ENCODE measurements at regions not wholly inside any gene's neighbourhood (a gene's known extent, or its start where the extent isn't known, plus 50 kb on each side); places are given as distances from the start of the nearest gene placed in this dataset.

- no peaks in the 10 kb centered on the region for H3K36me3 ChIP-seq (ENCODE audit: control insufficient read depth in 1 of 2, insufficient read depth in 2 of 2, low read length in 2 of 2)
- H3K4me2 ChIP-seq (ENCODE audit: low read length): no peak overlapping the region
- RAD21 ChIA-PET (ENCODE audit: low non-redundant PET in 1 of 2, low total read pairs in 2 of 2, uncharacterized antibody in 2 of 2, unreplicated experiment in 2 of 2): no interaction called here
- ATAC-seq (no peak), DNase-seq (ENCODE audit: low read depth, low spot score) (no peak)
- H3K9me3 ChIP-seq (ENCODE audit: control insufficient read depth in 1 of 2, insufficient read depth in 1 of 2, low read depth in 1 of 2, low read length in 2 of 2): no peaks in the 10 kb centered on the region
- POLR2A ChIA-PET: no interaction called here
- H3K4me1 ChIP-seq (ENCODE audit: control insufficient read depth in 1 of 2, insufficient read depth in 2 of 2, low read length in 2 of 2): no peaks in the 10 kb centered on the region
- no peak overlapping the region for H3K4me3 ChIP-seq (replicated peaks in 1 of 2; ENCODE audit: low read depth in 1 of 2, low read length in 2 of 2)
- CTCF ChIA-PET: no interaction called here
- H4K20me1 ChIP-seq (ENCODE audit: insufficient read depth): no peaks in the 10 kb centered on the region
- H2AFZ ChIP-seq (ENCODE audit: low read depth, low read length, poor library complexity, severe bottlenecking): no peak overlapping the region
- intact Hi-C loops (cut with micrococcal nuclease): no loop called here
- no TSS peak for BruUV-seq (replicated peaks)
- H3K27ac ChIP-seq (ENCODE audit: low read depth, low read length): no peak overlapping the region
- TF ChIP-seq, protein P1, sequence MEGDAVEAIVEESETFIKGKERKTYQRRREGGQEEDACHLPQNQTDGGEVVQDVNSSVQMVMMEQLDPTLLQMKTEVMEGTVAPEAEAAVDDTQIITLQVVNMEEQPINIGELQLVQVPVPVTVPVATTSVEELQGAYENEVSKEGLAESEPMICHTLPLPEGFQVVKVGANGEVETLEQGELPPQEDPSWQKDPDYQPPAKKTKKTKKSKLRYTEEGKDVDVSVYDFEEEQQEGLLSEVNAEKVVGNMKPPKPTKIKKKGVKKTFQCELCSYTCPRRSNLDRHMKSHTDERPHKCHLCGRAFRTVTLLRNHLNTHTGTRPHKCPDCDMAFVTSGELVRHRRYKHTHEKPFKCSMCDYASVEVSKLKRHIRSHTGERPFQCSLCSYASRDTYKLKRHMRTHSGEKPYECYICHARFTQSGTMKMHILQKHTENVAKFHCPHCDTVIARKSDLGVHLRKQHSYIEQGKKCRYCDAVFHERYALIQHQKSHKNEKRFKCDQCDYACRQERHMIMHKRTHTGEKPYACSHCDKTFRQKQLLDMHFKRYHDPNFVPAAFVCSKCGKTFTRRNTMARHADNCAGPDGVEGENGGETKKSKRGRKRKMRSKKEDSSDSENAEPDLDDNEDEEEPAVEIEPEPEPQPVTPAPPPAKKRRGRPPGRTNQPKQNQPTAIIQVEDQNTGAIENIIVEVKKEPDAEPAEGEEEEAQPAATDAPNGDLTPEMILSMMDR (IDR thresholded peaks at IDR 0.05 in 2 of 3, conservative IDR thresholded peaks at IDR 0.05 in 1 of 3; ENCODE audit: borderline replicate concordance in 1 of 3, insufficient read depth in 1 of 3, low read depth in 2 of 3, low read length in 2 of 3): no peak
- TF ChIP-seq RAD21 (IDR thresholded peaks at IDR 0.05; ENCODE audit: low read depth): no peak
- no peak for TF ChIP-seq REST (IDR thresholded peaks at IDR 0.05; ENCODE audit: low read depth)
- TF ChIP-seq ZBTB33 (IDR thresholded peaks at IDR 0.05; ENCODE audit: extremely low read depth, insufficient replicate concordance, low read length): no peak
- TF ChIP-seq, protein P2, sequence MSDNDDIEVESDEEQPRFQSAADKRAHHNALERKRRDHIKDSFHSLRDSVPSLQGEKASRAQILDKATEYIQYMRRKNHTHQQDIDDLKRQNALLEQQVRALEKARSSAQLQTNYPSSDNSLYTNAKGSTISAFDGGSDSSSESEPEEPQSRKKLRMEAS (IDR thresholded peaks at IDR 0.05): no peak
- TF ChIP-seq ZNF274 (IDR thresholded peaks at IDR 0.05; ENCODE audit: low read depth, low read length): no peak
- no peak for TF ChIP-seq JUND (IDR thresholded peaks at IDR 0.05)
- TF ChIP-seq CBX3 (IDR thresholded peaks at IDR 0.05; ENCODE audit: low read depth): no peak
- no peak for TF ChIP-seq ZFX (IDR thresholded peaks at IDR 0.05)
- no peak for TF ChIP-seq ELF1 (IDR thresholded peaks at IDR 0.05; ENCODE audit: borderline replicate concordance, low read depth)
- H3K9me2 ChIP-seq (ENCODE audit: insufficient read depth): no peaks in the 10 kb centered on the region
- H3K9ac ChIP-seq (ENCODE audit: low read length): no peak overlapping the region
- no peaks in the 10 kb centered on the region for H3K79me2 ChIP-seq (ENCODE audit: insufficient read depth, low read length)
- no peaks in the 10 kb centered on the region; the same call in 1 of the 2 replicates for H3K27me3 ChIP-seq (ENCODE audit: insufficient read depth, low read length)
Observed at GRCh38 chr19:30102666-30103065, 160.6 kb downstream of the URI1 start.
